Right lobe of liver (tissue), 6 donors: ENCODE measurements at regions not wholly inside any gene's neighbourhood (a gene's known extent, or its start where the extent isn't known, plus 50 kb on each side); places are given as distances from the start of the nearest gene placed in this dataset.
A peak's percentile ranks its signal among the peaks of the same experiment; 100 is the strongest.

Source experiments
- ATAC-seq, 4 donors: fragments of 200-7000 bp; cut with Tn5 transposase; one replicate each; pipeline ENCODE4 v1.9.1; 2020; ENCODE audit warnings: mild to moderate bottlenecking in 4 of 4, moderate library complexity in 4 of 4
- DNase-seq, 3 donors: peaks; one replicate each; pipeline ENCODE4 v3.0.0-alpha.2; 2020
- H3K27ac ChIP-seq, 3 donors: fragments of 200-600 bp; one replicate each; pipeline ENCODE4 v1.8.0; 2022
- H3K27me3 ChIP-seq, 2 donors: fragments of 200-600 bp; one replicate each; pipeline ENCODE4 v1.8.0; 2022
- H3K36me3 ChIP-seq, 4 donors: fragments of 200-600 bp; sonication (generic) in 1 of 4; one replicate each; pipeline versions ENCODE4 v1.5.1 to v1.8.0; 2017 to 2022; ENCODE audit warnings: control low read depth in 1 of 4
- H3K4me1 ChIP-seq, 4 donors: fragments of 200-600 bp; sonication (generic) in 1 of 4; one replicate each; pipeline versions ENCODE4 v1.5.1 to v1.8.0; 2017 to 2022; ENCODE audit warnings: control low read depth in 1 of 4
- H3K4me3 ChIP-seq, 3 donors: fragments of 200-600 bp; one replicate each; pipeline ENCODE4 v1.8.0; 2022
- H3K9me3 ChIP-seq, 4 donors: fragments of 200-600 bp; sonication (generic) in 1 of 4; one replicate each; pipeline versions ENCODE4 v1.5.1 to v1.8.0; 2017 to 2022; ENCODE audit warnings: control low read depth in 1 of 4
- POLR2A ChIP-seq: fragments of 450-650 bp; IDR thresholded peaks from one replicate; pipeline ENCODE4 v1.6.1; 2017; ENCODE audit warnings: antibody characterized with exemption, mild to moderate bottlenecking
- WGBS: methylation state at CpG from one replicate; pipeline ENCODE4 v1.1.6; 2018; ENCODE audit warnings: low coverage, low lambda C conversion rate; ENCODE audit not compliant: insufficient coverage; ENCODE audit errors: missing lambda C conversion rate; 5-methylcytosine and 5-hydroxymethylcytosine counted together
- intact Hi-C, 2 donors: fragments of 100-400 bp; cut with DNase I; formaldehyde crosslinking; loops; one replicate each; pipeline versions ENCODE4 v1.11.2 to v1.14.1; 2022
- TF ChIP-seq, protein P1 (sequence below), 4 donors: fragments of 200-600 bp in 3 of 4; fragments of 450-650 bp in 1 of 4; IDR thresholded peaks; one replicate each; pipeline versions ENCODE4 v1.5.1 to v1.8.0; 2016 to 2022; ENCODE audit warnings: antibody characterized with exemption in 4 of 4, mild to moderate bottlenecking in 2 of 4
- donor health status: DM: no; HTN: yes; CAD: no.
- donor health status: DM: no; HTN: no; CAD: no.
- donor health status: DM: no; HTN: no; CAD: no.
- donor health status: DM: no; HTN: yes; CAD: no.
- donor health status: DM: no; HTN: yes; CAD: no.

DNA sequence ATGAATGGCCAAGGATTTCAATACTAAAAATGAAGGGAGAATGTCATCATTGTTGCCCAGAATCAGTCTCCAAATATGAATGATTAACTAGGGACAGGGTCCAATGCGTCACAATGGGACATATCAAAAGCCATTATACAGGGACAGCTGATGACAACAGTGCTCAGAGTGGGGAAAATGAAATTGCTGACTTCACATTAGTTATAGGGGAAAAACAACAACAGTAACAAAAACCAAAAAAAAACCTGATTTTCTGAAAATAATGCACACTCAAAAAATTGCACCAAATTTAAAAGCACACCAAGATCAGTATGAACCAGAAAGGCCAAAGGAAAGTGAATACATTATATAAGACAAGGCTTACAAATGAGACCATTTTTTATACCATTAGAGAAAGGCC lies 353.2 kb upstream of the SOX5 start:
- ATAC-seq (peak in 1 of 4 donors; percentile 37), DNase-seq (no peak)
- Histone ChIP-seq H3K36me3 (no peaks in the 10 kb centered on the region), H3K27ac (no peak overlapping the region), H3K9me3 (no peaks in the 10 kb centered on the region), H3K27me3 (no peaks in the 10 kb centered on the region), H3K4me3 (no peak overlapping the region), H3K4me1 (no peaks in the 10 kb centered on the region)
- TF ChIP-seq, protein P1, sequence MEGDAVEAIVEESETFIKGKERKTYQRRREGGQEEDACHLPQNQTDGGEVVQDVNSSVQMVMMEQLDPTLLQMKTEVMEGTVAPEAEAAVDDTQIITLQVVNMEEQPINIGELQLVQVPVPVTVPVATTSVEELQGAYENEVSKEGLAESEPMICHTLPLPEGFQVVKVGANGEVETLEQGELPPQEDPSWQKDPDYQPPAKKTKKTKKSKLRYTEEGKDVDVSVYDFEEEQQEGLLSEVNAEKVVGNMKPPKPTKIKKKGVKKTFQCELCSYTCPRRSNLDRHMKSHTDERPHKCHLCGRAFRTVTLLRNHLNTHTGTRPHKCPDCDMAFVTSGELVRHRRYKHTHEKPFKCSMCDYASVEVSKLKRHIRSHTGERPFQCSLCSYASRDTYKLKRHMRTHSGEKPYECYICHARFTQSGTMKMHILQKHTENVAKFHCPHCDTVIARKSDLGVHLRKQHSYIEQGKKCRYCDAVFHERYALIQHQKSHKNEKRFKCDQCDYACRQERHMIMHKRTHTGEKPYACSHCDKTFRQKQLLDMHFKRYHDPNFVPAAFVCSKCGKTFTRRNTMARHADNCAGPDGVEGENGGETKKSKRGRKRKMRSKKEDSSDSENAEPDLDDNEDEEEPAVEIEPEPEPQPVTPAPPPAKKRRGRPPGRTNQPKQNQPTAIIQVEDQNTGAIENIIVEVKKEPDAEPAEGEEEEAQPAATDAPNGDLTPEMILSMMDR (IDR thresholded peaks at IDR 0.05): no peak
- TF ChIP-seq POLR2A: no peak
- intact Hi-C loops: no loop called here
- WGBS: 33% methylated on average over 1 of the region's 1 CpG

DNA sequence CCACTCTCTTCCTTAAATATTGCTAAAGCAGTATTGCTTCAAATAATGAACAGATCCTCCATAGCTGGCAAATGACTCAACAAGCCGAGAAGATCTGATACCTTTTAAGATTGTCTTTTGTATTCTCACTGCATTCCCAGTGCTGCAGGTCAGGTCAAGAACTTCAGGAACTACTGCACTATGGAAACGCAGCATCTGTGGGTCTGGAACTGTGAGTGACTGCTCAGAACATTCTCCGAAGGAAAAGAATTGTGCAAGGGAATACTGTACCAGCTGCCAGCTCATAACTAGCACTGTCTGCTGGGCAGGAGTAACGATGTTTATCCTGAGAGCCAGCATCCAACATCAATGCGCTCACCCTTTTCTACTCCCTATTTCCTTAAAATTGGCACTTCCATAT lies 348.0 kb upstream of the SOX5 start:
- no peak for DNase-seq
- no peak overlapping the region for H3K27ac ChIP-seq
- H3K36me3 ChIP-seq: no peaks in the 10 kb centered on the region
- intact Hi-C loops: no loop called here
- no peaks in the 10 kb centered on the region for H3K9me3 ChIP-seq
- no peak overlapping the region for H3K4me3 ChIP-seq
- no peak for TF ChIP-seq POLR2A
- TF ChIP-seq, protein P1 (IDR thresholded peaks at IDR 0.05): no peak
- H3K4me1 ChIP-seq: no peaks in the 10 kb centered on the region
- 86% methylated on average over 3 of the region's 5 CpGs for WGBS
- no peaks in the 10 kb centered on the region for H3K27me3 ChIP-seq
- ATAC-seq: no peak

- Histone ChIP-seq H3K27ac (no peak overlapping the region), H3K9me3 (no peaks in the 10 kb centered on the region), H3K4me1 (peaks cover 0 to 4% (median 0%) of the 10 kb centered on the region in 4 donors), H3K27me3 (no peaks in the 10 kb centered on the region), H3K4me3 (no peak overlapping the region), H3K36me3 (no peaks in the 10 kb centered on the region)
- intact Hi-C loops: no loop called here
- no peak for DNase-seq
- TF ChIP-seq, protein P1 (IDR thresholded peaks at IDR 0.05): no peak
- TF ChIP-seq POLR2A: no peak
- WGBS: 89% methylated on average over 1 of the region's 1 CpG
- no peak for ATAC-seq
Observed at GRCh38 chr12:24293549-24293948, 344.1 kb upstream of the SOX5 start.

GRCh38 chr12:24287963-24288362 lies 338.5 kb upstream of the SOX5 start:
- no peak overlapping the region for H3K27ac ChIP-seq
- H3K9me3 ChIP-seq: no peaks in the 10 kb centered on the region
- no peak for ATAC-seq
- no peak for DNase-seq
- TF ChIP-seq POLR2A: no peak
- TF ChIP-seq, protein P1 (IDR thresholded peaks at IDR 0.05): no peak
- peaks cover 0 to 4% (median 0%) of the 10 kb centered on the region in 4 donors for H3K4me1 ChIP-seq
- intact Hi-C loops: no loop called here
- no CpG with 5 or more reads among the region's 1 CpG for WGBS
- H3K36me3 ChIP-seq: no peaks in the 10 kb centered on the region
- no peaks in the 10 kb centered on the region for H3K27me3 ChIP-seq
- no peak overlapping the region for H3K4me3 ChIP-seq

- Histone ChIP-seq H3K27me3 (no peaks in the 10 kb centered on the region), H3K4me3 (no peak overlapping the region), H3K36me3 (no peaks in the 10 kb centered on the region), H3K9me3 (no peaks in the 10 kb centered on the region), H3K4me1 (no peaks in the 10 kb centered on the region), H3K27ac (no peak overlapping the region)
- ATAC-seq (no peak), DNase-seq (no peak)
- intact Hi-C loops: no loop called here
- no peak for TF ChIP-seq POLR2A
- TF ChIP-seq, protein P1 (IDR thresholded peaks at IDR 0.05): no peak
- 82% methylated on average over 3 of the region's 3 CpGs for WGBS
Observed at GRCh38 chr12:24285448-24285847, 336.0 kb upstream of the SOX5 start.
